GM18858 (cell line): ENCODE measurements at regions not wholly inside any gene's neighbourhood (a gene's known extent, or its start where the extent isn't known, plus 50 kb on each side); places are given as distances from the start of the nearest gene placed in this dataset.

Source experiments
- ATAC-seq: cut with Tn5 transposase; IDR thresholded peaks from one replicate; pipeline ENCODE4 v1.9.1; 2021; ENCODE audit not compliant: unreplicated experiment

GRCh38 chr21:16345757-16346156 lies 616.0 kb downstream of the USP25 start:
- ATAC-seq: no peak

GRCh38 chr21:16347223-16347622 lies 617.4 kb downstream of the USP25 start:
- no peak for ATAC-seq

- ATAC-seq: no peak
Measured at GRCh38 chr21:16353764-16354163, 624.0 kb downstream of the USP25 start.

GRCh38 chr21:16357994-16358393 lies 628.2 kb downstream of the USP25 start:
- no peak for ATAC-seq

- no peak for ATAC-seq
Measured at GRCh38 chr21:16358784-16359183, 629.0 kb downstream of the USP25 start.

GRCh38 chr21:16363100-16363499 lies 633.3 kb downstream of the USP25 start:
- no peak for ATAC-seq

GRCh38 chr21:16363518-16363917 lies 633.7 kb downstream of the USP25 start:
- no peak for ATAC-seq

- no peak for ATAC-seq
Measured at GRCh38 chr21:16366207-16366606, 636.4 kb downstream of the USP25 start.

- no peak for ATAC-seq
Measured at GRCh38 chr21:16367079-16367478, 637.3 kb downstream of the USP25 start.

GRCh38 chr21:16370186-16370585 lies 640.4 kb downstream of the USP25 start:
- ATAC-seq: no peak

- ATAC-seq: no peak
Measured at GRCh38 chr21:16372586-16372985, 642.8 kb downstream of the USP25 start.

GRCh38 chr21:16376673-16377072 lies 646.9 kb downstream of the USP25 start:
- no peak for ATAC-seq

GRCh38 chr21:16377120-16377658 lies 647.4 kb downstream of the USP25 start:
- ATAC-seq: no peak

- no peak for ATAC-seq
Measured at GRCh38 chr21:16377857-16378256, 648.1 kb downstream of the USP25 start.

- ATAC-seq: no peak
Measured at GRCh38 chr21:16378525-16378924, 648.7 kb downstream of the USP25 start.

GRCh38 chr21:16388291-16388690 lies 658.5 kb downstream of the USP25 start:
- no peak for ATAC-seq

- no peak for ATAC-seq
Measured at GRCh38 chr21:16388911-16389560, 659.3 kb downstream of the USP25 start.

- no peak for ATAC-seq
Measured at GRCh38 chr21:16389643-16390042, 659.9 kb downstream of the USP25 start.

GRCh38 chr21:16395285-16395684 lies 665.5 kb downstream of the USP25 start:
- ATAC-seq: no peak

- ATAC-seq: no peak
Measured at GRCh38 chr21:16402752-16403151, 673.0 kb downstream of the USP25 start.

- no peak for ATAC-seq
Measured at GRCh38 chr21:16404776-16405175, 675.0 kb downstream of the USP25 start.

GRCh38 chr21:16406355-16406754 lies 676.6 kb downstream of the USP25 start:
- no peak for ATAC-seq
